ENCODE measurements at regions not wholly inside any gene's neighbourhood (a gene's known extent, or its start where the extent isn't known, plus 50 kb on each side); places are given as distances from the start of the nearest gene placed in this dataset.

- Histone ChIP-seq H4K20me1 (ENCODE audit: control insufficient read depth, insufficient read depth, low read length, poor library complexity, severe bottlenecking) (no peaks in the 10 kb centered on the region), H2AFZ (ENCODE audit: insufficient read depth, low read depth, low read length, poor library complexity, severe bottlenecking) (no peak overlapping the region), H3K27ac (ENCODE audit: low read length in 2 of 2) (no peak overlapping the region), H3K4me2 (replicated peaks; ENCODE audit: low read depth, low read length, poor library complexity, severe bottlenecking) (no peak overlapping the region), H3K9me3 (ENCODE audit: control extremely low read depth in 1 of 3, control insufficient read depth in 2 of 3, insufficient read depth in 1 of 3, low read length in 2 of 3) (no peaks in the 10 kb centered on the region), H3K4me3 (ENCODE audit: control extremely low read depth in 1 of 5, extremely low read depth in 1 of 5, insufficient read depth in 1 of 5, low read depth in 2 of 5, low read length in 4 of 5) (no peak overlapping the region), H3K9ac (ENCODE audit: low read length) (no peak overlapping the region), H3K79me2 (ENCODE audit: control insufficient read depth, insufficient read depth, low read length) (no peaks in the 10 kb centered on the region), H3K27me3 (replicated peaks in 1 of 4; ENCODE audit: control extremely low read depth in 1 of 4, control insufficient read depth in 3 of 4, insufficient read depth in 4 of 4, low read length in 3 of 4) (no peaks in the 10 kb centered on the region), H3K4me1 (ENCODE audit: control insufficient read depth in 2 of 2, insufficient read depth in 2 of 2, low read length in 2 of 2) (no peaks in the 10 kb centered on the region), H3K36me3 (replicated peaks in 1 of 2; ENCODE audit: control extremely low read depth in 1 of 2, control insufficient read depth in 1 of 2, extremely low read depth in 1 of 2, insufficient read depth in 2 of 2, low read length in 1 of 2) (no peaks in the 10 kb centered on the region)
- ATAC-seq (ENCODE audit: low read depth) (no peak), DNase-seq (no peak)
- Mint-ChIP-seq H3K9me3 (ENCODE audit: insufficient read depth) (no peaks in the 10 kb centered on the region), H3K27me3 (no peaks in the 10 kb centered on the region), H3K4me3 (no peak overlapping the region), H3K27ac (no peak overlapping the region), H3K4me1 (no peaks in the 10 kb centered on the region)
- intact Hi-C loops (cut with micrococcal nuclease), result no loop called here
- CTCF ChIA-PET, result no interaction called here
- WGBS (ENCODE audit: insufficient coverage), result 86% methylated on average over 2 of the region's 3 CpGs
- POLR2A ChIA-PET, result no interaction called here
- TF ChIP-seq EZH2 (IDR thresholded peaks at IDR 0.05; ENCODE audit: borderline replicate concordance, insufficient read depth, low read depth, low read length, poor library complexity, severe bottlenecking), result no peak
- TF ChIP-seq, protein P1, sequence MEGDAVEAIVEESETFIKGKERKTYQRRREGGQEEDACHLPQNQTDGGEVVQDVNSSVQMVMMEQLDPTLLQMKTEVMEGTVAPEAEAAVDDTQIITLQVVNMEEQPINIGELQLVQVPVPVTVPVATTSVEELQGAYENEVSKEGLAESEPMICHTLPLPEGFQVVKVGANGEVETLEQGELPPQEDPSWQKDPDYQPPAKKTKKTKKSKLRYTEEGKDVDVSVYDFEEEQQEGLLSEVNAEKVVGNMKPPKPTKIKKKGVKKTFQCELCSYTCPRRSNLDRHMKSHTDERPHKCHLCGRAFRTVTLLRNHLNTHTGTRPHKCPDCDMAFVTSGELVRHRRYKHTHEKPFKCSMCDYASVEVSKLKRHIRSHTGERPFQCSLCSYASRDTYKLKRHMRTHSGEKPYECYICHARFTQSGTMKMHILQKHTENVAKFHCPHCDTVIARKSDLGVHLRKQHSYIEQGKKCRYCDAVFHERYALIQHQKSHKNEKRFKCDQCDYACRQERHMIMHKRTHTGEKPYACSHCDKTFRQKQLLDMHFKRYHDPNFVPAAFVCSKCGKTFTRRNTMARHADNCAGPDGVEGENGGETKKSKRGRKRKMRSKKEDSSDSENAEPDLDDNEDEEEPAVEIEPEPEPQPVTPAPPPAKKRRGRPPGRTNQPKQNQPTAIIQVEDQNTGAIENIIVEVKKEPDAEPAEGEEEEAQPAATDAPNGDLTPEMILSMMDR (IDR thresholded peaks at IDR 0.05), result no peak
These were observed 298.2 kb downstream of the POU4F1 start for GRCh38 chr13:78305171-78305570.

GRCh38 chr13:78299832-78300623, 303.3 kb downstream of the POU4F1 start:
- ATAC-seq (ENCODE audit: low read depth), result no peak
- Histone ChIP-seq H3K9me3 (ENCODE audit: control extremely low read depth in 1 of 3, control insufficient read depth in 2 of 3, insufficient read depth in 1 of 3, low read length in 2 of 3) (no peaks in the 10 kb centered on the region), H3K36me3 (replicated peaks in 1 of 2; ENCODE audit: control extremely low read depth in 1 of 2, control insufficient read depth in 1 of 2, extremely low read depth in 1 of 2, insufficient read depth in 2 of 2, low read length in 1 of 2) (no peaks in the 10 kb centered on the region), H3K4me2 (replicated peaks; ENCODE audit: low read depth, low read length, poor library complexity, severe bottlenecking) (no peak overlapping the region), H3K27ac (ENCODE audit: low read length in 2 of 2) (no peak overlapping the region), H3K4me1 (ENCODE audit: control insufficient read depth in 2 of 2, insufficient read depth in 2 of 2, low read length in 2 of 2) (no peaks in the 10 kb centered on the region), H3K79me2 (ENCODE audit: control insufficient read depth, insufficient read depth, low read length) (no peaks in the 10 kb centered on the region), H3K27me3 (replicated peaks in 1 of 4; ENCODE audit: control extremely low read depth in 1 of 4, control insufficient read depth in 3 of 4, insufficient read depth in 4 of 4, low read length in 3 of 4) (peaks cover 0 to 2% (median 0%) of the 10 kb centered on the region in 4 experiments), H2AFZ (ENCODE audit: insufficient read depth, low read depth, low read length, poor library complexity, severe bottlenecking) (no peak overlapping the region), H3K9ac (ENCODE audit: low read length) (no peak overlapping the region), H3K4me3 (ENCODE audit: control extremely low read depth in 1 of 5, extremely low read depth in 1 of 5, insufficient read depth in 1 of 5, low read depth in 2 of 5, low read length in 4 of 5) (no peak overlapping the region), H4K20me1 (ENCODE audit: control insufficient read depth, insufficient read depth, low read length, poor library complexity, severe bottlenecking) (no peaks in the 10 kb centered on the region)
- H3K4me1 Mint-ChIP-seq, result no peaks in the 10 kb centered on the region
- no peak overlapping the region for H3K4me3 Mint-ChIP-seq
- intact Hi-C loops (cut with micrococcal nuclease), result no loop called here
- DNase-seq, result no peak
- TF ChIP-seq, protein P1 (IDR thresholded peaks at IDR 0.05), result no peak
- no peaks in the 10 kb centered on the region for H3K9me3 Mint-ChIP-seq (ENCODE audit: insufficient read depth)
- ChIA-PET POLR2A (no interaction called here), CTCF (interaction anchor here (0.6 kb wide), 1 partner anchor 158 kb away, joined by 5 read pairs; no protein-coding TSS in a partner anchor)
- H3K27me3 Mint-ChIP-seq, result no peaks in the 10 kb centered on the region
- H3K27ac Mint-ChIP-seq, result no peak overlapping the region

Data from B cell (primary cell).